GM18519 (cell line): ENCODE measurements at regions not wholly inside any gene's neighbourhood (a gene's known extent, or its start where the extent isn't known, plus 50 kb on each side); places are given as distances from the start of the nearest gene placed in this dataset.
"Not testable (repeated sequence)": the region's sequence is repeated elsewhere in the genome, so short reads cannot be mapped to it uniquely, and the experiment has no call there.

Experiments
- ATAC-seq: cut with Tn5 transposase; IDR thresholded peaks from one replicate; pipeline ENCODE4 v1.9.1; 2021; ENCODE audit warnings: mild to moderate bottlenecking, moderate library complexity; ENCODE audit not compliant: unreplicated experiment, low FRiP score

DNA sequence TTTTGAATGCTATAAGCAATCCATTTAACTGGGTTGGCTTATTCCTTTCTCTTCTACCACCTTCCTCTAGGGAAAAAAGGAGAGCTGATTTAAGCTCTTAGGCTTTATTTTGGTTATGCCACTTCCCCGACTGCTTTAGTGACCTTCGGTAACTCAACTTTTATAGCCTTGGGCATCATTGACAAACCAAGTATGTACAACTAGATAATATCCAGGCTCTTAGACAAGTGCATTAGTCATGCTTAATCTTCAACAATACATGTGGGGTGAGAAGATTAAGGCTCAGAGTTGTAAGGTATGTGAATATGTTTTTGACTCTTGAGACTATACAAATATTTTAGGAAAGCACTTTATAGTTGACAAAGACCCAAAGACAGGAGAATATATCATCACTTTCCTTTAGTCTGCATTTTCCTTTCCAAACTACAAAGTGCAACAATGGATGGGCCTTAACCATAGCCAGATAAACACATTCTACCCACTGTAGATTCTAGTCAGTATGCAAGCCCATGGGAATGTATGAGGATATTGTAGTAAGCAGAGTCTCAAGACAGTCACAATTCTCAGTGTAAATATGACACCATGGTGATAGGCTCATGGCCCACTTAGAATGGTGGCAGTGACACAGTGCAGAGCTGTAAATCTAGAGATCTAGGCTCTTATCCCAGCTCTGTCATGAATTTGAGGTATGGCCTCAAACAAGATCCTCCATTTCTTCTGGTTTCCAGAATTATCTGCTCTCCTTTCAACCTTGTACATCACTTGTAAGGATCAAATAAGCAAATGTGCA is 1117.3 kb downstream of the SORCS3 start:
- no peak for ATAC-seq

DNA sequence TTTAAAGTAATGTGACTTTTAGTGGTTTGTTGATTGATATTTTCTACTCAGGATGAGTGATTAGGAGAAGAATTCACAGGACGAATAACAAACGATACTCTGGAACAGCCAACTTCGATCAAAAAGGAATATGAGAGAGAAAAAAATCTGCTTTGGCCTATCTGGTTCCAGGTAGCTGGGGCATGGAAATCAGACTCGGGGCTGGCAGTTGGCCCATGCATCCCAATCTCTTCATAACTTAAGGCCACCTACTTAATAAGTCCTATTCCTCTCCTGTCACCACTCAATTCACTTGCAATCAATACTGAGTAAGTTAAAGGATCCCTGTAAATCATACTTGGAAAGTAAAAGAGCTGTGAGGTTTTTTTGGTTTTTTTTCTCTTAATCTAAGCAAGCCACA is 1116.2 kb downstream of the SORCS3 start:
- no peak for ATAC-seq

DNA sequence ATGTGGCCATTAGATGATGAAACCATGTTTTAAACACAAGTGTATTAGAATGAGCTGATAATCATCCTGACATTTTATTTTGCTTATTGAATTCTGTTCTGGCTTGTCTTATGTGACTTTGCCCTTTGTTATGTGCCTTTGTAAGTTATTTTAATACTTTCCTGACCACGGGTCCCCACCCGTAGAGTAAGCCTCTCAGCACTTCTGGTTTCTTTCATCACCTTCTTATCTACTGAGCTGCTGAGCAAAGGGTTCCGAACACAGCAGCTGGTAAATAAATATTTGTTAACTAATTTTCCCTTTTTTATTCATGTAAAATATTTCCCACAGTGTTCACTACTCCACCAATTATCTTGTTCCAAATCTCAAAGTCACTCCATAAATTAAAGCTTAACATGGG is 1115.3 kb downstream of the SORCS3 start:
- no peak for ATAC-seq

DNA sequence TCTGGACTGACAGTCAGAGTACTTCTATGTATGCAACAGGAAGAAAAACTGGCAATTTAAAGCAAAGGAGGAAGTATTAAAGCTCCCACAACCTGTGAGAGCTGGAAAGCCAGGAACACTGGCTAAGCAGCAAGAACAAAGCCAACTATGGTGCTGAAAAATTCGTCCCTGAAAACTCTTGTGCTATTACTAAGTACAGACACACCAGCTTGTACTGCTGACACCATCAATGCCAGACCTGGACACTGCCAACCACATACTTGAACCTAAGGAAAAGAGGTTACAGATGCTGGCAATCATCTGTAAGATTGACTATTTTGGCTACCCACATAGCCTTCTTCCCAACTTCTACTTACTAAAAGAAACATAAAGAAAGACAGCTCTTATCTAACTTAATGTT is 1110.6 kb downstream of the SORCS3 start:
- no peak for ATAC-seq

DNA sequence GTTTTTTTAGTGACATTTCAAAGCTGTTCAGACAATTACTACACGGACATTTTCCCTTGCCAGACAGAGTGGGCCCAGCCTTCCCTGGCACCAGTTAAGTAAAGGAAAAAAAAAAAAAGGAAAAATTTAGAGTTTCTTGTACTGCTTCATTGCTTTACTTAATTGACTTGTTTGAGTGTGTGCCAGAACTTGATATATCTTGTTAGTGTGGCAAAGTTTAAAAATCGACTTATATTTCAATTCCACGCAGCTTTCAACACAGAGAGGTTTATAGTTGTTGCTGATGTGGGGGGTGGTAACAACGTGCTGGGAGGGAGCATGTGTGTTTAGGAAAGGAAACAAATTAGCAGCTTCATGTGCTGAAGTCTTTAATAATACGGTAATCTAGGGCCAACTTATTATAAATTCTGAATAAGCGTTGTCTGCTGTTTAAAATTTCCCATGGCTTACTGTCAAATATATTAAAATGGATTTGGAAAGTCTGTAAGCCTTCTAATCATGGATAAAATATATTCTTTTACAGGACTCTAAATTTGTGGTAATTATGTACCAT is 1104.6 kb downstream of the SORCS3 start:
- no peak for ATAC-seq

DNA sequence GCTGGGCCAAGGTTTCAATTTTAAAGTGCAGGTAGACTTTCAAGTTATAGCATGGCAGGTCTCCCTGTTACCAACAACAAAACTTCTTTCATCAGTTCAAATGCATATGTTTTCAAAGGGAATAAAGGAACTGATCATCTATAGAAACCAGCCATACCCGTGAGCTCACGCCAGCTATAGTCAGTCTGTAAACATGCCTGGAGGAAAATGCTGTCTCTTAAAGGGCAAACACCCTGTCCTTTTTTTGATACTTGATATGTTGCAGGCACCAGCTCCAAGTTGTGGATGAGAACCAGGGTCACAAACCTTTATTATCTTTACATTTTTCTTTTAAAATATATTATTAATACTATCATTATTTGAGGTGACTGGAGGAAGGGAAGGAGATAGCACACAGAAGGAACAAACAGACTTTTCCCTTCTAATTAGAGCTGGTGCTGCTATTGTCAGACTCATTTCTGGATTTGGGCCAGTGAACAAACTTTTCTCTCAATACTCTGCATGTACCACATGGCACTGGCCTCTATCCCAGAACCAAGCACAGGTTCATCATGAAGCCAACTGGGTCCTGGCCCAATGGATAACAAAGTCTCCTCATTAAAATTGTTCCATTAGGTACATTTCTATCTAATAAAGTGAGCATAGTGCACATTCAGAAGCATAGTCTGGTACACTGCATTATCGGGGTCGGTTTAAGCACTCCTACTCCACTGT is 1102.4 kb downstream of the SORCS3 start:
- ATAC-seq, result no peak

DNA sequence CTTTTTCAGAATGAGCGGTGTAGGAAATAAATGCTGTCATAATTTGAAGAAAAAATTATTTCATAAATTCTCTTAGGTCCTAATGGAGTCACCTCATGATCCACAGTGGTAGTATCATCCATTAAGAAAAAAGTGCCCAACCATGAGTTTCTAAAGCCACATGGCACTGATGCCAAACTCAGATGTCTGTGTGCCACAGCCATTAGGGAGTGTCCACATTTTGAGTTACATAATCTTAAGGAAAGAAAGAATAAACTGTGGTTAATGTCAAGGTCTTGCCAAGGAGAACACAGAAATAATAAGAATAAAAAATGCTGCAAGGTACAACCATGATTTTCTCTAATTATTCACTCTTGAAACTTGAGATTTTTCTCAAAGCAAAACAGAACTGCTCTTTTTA is 1101.8 kb downstream of the SORCS3 start:
- ATAC-seq, result no peak

DNA sequence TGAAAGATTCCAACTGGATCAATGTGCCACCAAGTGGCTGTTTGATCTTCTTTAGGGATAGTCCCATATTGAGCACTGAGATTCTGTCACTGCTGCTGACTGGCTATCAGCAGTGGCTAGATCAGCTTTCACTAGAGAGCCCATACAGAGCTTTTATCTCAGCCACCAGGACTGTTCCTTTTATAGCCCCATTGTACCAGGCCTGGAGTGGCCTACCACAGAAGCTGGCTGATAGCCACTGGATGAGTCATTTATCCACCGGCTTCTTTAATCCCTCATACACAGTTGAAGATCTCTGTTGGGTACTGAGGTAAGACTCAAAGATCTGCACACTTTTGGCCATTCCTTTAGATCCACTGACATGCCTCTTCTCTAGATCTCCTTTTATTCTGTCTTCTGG is 1101.1 kb downstream of the SORCS3 start:
- no peak for ATAC-seq

DNA sequence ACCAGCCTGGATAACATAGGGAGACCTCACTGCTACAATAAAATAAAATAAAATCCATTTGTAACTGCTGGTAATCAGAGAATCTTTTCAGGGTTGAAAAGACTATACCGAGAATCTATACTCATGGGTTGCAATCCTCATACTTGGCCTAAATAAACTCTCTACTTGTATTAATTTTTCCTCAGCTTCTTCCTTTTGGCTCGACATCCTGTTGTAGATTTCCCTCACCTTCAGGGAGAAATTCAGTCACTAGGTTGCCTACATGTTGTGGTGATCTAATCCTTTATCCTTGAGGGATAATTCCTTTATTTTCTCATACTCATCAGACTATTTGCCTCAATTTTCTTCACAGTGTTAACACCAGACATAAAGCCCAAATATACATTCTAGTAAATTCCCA is 1093.4 kb downstream of the SORCS3 start:
- no peak for ATAC-seq

DNA sequence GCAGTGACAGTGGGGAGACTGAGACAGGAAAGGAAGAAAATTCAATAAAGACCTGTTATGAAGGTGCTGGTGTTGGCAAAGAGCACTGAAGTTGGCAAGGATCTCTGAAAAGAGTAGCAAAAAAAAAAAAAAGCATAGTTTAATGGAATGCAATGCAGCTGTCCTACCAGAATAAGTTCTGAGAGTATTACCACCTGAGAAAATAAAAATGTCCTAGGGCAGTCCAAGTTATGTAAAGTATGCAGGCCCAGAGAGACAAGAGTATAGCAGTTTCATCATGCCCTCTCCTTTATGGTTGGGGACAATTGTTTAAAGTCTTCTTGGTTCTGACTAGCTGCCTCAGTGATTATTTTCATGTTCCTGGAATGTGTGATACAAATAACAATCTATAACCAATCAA is 1092.8 kb downstream of the SORCS3 start:
- no peak for ATAC-seq

DNA sequence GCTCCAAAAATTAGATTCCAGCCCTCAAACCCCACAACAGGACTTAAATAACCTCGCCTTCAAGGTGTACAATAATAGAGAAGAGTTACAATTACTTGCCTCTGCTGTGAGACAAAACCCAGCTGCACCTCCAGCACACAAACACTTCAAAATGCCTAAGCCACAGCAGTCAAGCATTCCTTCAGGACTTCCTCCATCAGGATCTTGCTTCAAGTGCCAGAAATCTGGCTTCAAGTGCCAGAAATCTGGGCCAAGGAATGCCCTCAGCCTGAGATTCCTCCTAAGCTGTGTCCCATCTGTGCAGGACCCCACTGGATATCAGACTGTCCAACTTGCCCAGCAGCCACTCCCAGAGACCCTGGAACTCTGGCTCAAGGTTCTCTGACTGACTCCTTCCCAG is 1088.3 kb downstream of the SORCS3 start:
- ATAC-seq, result no peak

DNA sequence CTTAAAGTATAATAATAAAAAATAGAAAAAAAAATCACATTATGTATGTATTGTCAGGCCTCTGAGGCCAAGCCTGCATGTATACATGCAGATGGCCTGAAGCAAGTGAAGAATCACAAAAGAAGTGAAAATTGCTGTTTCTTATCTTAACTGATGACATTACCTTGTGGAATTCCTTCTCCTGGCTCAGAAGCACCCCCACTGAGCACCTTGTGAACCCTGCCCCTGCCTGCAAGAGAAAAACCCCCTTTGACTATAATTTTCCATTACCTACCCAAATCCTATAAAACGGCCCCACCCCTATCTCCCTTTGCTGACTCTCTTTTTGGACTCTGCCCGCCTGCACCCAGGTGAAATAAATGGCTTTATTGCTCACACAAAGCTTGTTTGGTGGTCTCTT is 1086.5 kb downstream of the SORCS3 start:
- ATAC-seq, result not testable (repeated sequence)

DNA sequence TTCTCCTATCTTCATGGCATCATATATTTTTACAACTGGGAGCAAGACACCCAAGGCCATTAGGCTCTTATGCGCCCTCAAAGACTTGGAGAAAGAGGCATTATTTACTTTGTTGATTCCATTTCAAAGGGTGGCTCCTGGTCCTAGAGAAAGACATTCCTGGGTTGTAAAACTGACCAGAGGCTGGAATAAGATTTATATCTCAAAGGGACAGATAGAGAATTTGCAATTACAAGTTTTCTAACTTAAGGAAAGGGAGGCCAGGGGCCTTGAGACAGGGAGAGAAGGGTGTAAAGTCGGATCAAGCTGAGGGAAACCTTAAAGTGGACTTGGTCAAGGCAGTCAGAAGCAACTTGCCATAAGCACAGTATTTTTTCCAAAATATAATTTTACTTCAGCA is 1086.0 kb downstream of the SORCS3 start:
- no peak for ATAC-seq

DNA sequence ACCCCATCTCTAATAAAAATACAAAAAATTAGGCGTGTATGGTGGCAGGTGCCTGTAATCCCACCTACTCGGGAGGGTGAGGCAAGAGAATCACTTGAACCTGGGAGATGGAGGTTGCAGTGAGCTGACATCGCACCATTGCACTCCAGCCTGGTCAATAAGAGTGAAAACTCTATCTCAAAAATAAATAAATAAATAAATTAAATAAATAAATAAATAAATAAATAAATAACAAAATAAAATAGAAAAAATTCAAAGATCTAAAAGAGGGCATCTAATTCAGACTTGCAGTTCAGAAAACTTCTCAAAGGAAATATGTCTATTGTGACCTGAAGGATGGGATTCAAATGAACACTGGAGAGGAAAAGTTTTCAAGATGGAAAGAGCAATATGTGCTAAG is 1085.1 kb downstream of the SORCS3 start:
- ATAC-seq, result no peak

DNA sequence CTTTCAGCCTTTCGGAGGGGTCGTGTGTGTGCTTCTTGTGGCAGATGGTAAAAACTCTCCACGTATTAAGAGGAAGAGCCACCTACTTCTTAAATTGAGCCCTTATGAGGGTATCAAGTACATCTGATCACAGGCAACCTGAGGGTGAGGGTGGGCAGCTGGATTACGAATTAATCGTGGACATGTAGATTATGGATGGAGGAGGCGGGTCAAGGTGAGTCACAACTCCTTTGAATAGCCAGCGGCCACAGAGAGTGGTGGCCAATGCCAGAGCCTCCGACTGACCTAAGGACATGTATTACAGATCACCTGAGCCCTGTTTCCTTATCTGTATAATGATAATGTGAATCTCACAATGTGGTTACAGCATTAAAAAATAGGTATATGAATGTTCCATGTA is 1083.9 kb downstream of the SORCS3 start:
- no peak for ATAC-seq

DNA sequence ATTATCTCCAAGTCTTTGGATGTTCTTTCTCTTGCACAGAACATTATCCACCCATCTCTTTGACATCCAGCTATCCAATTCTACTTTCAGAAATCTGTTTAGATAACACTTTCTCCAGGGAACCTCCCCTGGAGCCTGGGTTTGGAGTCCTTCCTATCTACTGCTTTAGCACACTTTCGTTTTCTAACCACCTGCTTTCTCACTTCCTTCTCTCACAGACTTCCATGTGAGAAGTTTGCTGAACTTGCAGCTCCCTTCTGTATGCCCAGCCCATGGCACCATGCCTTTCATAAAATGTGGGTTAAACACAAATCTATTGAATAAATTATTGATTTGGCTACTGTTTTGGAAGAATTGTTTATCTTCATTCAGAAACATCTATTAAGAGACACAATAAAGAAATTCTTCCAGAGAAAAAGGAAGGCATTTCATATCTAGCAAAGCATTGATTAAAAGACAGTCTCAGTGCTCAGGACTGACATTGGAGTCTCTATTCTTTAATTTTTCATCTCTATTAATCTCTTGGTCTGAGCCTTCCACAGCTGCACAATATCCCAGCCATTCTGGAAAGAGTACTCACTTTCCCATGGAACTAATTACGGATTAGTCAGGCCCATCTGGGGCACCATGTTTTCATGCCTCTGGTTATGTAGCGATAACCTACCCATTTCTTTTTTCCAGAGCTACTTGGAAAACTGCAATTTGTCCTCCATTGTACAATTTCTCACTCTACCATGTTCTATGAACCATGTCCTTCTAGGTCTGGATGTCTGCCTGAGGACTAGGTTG is 1077.3 kb downstream of the SORCS3 start:
- no peak for ATAC-seq

DNA sequence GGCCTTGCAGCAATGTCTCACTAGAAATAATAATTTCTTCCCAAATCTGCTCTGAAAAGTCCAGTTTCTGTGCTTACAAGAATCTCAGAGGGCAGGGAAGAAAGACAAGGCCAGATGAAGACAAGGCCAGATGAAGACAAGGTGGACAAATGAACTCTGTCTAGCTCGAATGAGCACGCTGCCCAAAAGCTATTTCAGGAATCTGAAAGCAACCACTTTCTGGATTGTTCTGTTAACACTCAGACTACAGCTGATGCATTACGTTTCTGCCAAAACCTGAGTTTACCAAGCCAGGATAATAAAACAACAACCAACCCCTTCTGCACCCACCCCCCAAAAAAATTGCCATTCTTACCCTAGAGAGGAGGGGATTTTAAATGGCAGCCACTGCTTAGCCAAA is 1073.6 kb downstream of the SORCS3 start:
- no peak for ATAC-seq

DNA sequence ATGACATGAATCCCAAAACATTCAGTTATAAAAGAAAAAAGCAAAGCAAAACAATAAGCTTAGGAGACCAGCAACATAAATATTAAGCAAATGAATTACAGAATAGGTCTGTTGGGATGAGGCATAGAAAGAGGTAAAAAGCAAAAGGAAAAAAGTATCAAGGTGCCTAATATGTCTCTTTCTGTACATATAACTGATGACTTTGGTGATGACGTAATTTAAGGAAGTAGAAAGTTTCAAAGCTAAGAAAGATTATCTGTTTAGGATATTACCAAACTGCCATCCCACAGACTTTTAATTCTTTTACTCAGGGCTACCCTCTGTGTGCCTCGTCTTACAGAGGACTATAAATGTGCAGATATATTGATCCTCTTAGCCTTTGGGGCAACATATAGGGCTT is 1066.5 kb downstream of the SORCS3 start:
- no peak for ATAC-seq

DNA sequence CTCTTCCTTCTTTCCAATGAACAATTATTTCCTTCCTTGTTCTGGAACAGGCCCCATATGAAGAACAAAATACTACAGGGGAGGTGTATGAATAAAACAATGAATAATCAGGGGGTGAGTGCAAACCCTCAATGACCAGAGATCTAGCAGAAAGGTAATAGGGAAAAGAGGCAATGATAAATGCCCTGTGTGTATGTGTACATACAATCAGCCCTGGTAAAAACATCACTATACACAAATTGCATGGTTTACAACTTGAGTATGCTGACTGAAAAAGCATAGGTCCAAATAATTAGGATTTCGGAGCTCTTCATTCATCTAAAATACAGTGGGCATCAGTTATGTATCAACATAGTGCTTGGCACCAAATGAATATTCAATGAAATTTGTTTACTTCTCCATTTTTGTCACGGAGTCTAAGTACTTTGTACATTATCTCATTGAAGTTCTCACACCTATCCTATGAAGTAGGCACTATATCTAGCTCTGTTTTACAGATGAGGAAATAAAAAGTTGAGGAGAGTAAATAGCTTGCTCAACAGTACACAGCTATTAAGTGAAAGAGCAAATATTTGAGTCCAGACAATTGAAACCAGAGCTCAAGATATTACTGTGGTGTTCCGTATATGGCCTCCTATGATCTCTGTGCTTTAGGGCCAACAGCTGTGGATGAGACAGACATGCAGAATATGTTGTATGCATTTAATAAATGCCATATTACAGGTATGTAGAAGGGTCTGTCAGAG is 1065.4 kb downstream of the SORCS3 start:
- no peak for ATAC-seq

DNA sequence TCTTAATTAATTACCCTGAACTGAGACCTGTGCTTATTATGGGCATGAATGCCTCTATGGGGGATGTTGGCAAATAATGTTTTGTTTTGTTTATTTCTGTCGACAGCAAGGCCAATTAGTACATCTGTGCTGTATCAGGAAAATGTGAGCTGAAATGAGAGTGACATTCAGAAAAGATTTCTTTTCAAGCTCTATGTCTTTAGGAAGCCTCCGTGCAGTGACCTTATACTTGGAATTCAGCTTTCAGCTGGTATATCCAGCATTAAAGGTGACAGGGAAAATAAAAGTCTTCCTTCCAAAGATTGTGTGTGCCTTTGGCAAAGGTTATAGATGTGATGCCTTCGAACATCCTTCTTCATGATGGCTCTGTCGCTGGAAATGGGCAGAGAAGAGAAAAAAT is 1061.1 kb downstream of the SORCS3 start:
- no peak for ATAC-seq
